Liver (tissue), 8 donors: ENCODE measurements at regions not wholly inside any gene's neighbourhood (a gene's known extent, or its start where the extent isn't known, plus 50 kb on each side); places are given as distances from the start of the nearest gene placed in this dataset.

ENCODE experiments used
- DNase-seq: peaks from one replicate; pipeline ENCODE4 v3.0.0-alpha.2; 2017; ENCODE audit warnings: low spot score
- H3K27ac ChIP-seq, 2 donors: one replicate each; pipeline ENCODE4 v1.7.0; 2013; ENCODE audit warnings: inconsistent platforms in 2 of 2, low read length in 2 of 2, control low read depth in 1 of 2, low read depth in 1 of 2, mild to moderate bottlenecking in 1 of 2
- H3K27me3 ChIP-seq, 4 donors: one replicate each; pipeline versions ENCODE4 v1.6.1 to v1.7.0; 2013; ENCODE audit warnings: low read length in 3 of 4, inconsistent platforms in 1 of 4, mild to moderate bottlenecking in 1 of 4, moderate library complexity in 1 of 4; ENCODE audit not compliant: control insufficient read depth in 4 of 4, insufficient read depth in 4 of 4
- H3K36me3 ChIP-seq, 4 donors: one replicate each; pipeline versions ENCODE4 v1.6.1 to v1.7.0; 2013; ENCODE audit warnings: low read length in 3 of 4, mild to moderate bottlenecking in 3 of 4, low read depth in 1 of 4, moderate library complexity in 1 of 4; ENCODE audit not compliant: control insufficient read depth in 4 of 4, insufficient read depth in 3 of 4
- H3K4me1 ChIP-seq, 4 donors: one replicate each; pipeline versions ENCODE4 v1.6.1 to v1.7.0; 2013; ENCODE audit warnings: low read length in 3 of 4, mild to moderate bottlenecking in 3 of 4, moderate library complexity in 1 of 4; ENCODE audit not compliant: control insufficient read depth in 4 of 4, insufficient read depth in 4 of 4
- H3K4me3 ChIP-seq, 3 donors: one replicate each; pipeline versions ENCODE4 v1.6.1 to v1.7.0; 2013; ENCODE audit warnings: low read length in 3 of 3, control low read depth in 1 of 3, low read depth in 1 of 3, mild to moderate bottlenecking in 1 of 3
- H3K9ac ChIP-seq, 2 donors: one replicate each; pipeline ENCODE4 v1.7.0; 2013; ENCODE audit warnings: low read length in 2 of 2, mild to moderate bottlenecking in 2 of 2, moderate library complexity in 2 of 2, control low read depth in 1 of 2, low read depth in 1 of 2
- H3K9me3 ChIP-seq, 4 donors: one replicate each; pipeline versions ENCODE4 v1.6.1 to v1.7.0; 2013; ENCODE audit warnings: low read length in 3 of 4; ENCODE audit not compliant: control insufficient read depth in 4 of 4
- ATF3 ChIP-seq: IDR thresholded peaks from 2 replicates; pipeline ENCODE4 v1.6.1; 2016; ENCODE audit warnings: antibody characterized with exemption
- CTCF ChIP-seq: fragments of 150-350 bp; IDR thresholded peaks from 2 replicates; pipeline ENCODE4 v1.5.1; 2017; ENCODE audit warnings: improper control_type of control experiment, low read depth, low read length; ENCODE audit not compliant: missing input control
- EGR1 ChIP-seq, 2 donors: IDR thresholded peaks; 2 replicates each; pipeline ENCODE4 v1.6.1; 2016 to 2018; ENCODE audit warnings: antibody characterized with exemption in 2 of 2, low read depth in 2 of 2
- FOXA1 ChIP-seq: IDR thresholded peaks from 2 replicates; pipeline ENCODE4 v1.6.1; 2016; ENCODE audit warnings: antibody characterized with exemption
- FOXA2 ChIP-seq: IDR thresholded peaks from 2 replicates; pipeline ENCODE4 v1.6.1; 2016; ENCODE audit warnings: antibody characterized with exemption
- GABPA ChIP-seq, 2 donors: IDR thresholded peaks in 1 of 2; conservative IDR thresholded peaks in 1 of 2; 2 replicates each; pipeline ENCODE4 v1.6.1; 2016; ENCODE audit warnings: antibody characterized with exemption in 2 of 2, mild to moderate bottlenecking in 1 of 2, moderate library complexity in 1 of 2
- HNF4A ChIP-seq, 2 donors: conservative IDR thresholded peaks; 2 replicates each; pipeline ENCODE4 v1.6.1; 2016; ENCODE audit warnings: antibody characterized with exemption in 2 of 2, mild to moderate bottlenecking in 2 of 2
- HNF4G ChIP-seq: IDR thresholded peaks from 2 replicates; pipeline ENCODE4 v1.6.1; 2016; ENCODE audit warnings: antibody characterized with exemption
- JUND ChIP-seq, 2 donors: IDR thresholded peaks; 2 replicates each; pipeline ENCODE4 v1.6.1; 2016; ENCODE audit warnings: antibody characterized with exemption in 2 of 2
- NR2F2 ChIP-seq: IDR thresholded peaks from 2 replicates; pipeline ENCODE4 v1.6.1; 2016; ENCODE audit warnings: antibody characterized with exemption
- RAD21 ChIP-seq, 2 donors: IDR thresholded peaks; 2 replicates each; pipeline ENCODE4 v1.6.1; 2016; ENCODE audit warnings: antibody characterized with exemption in 2 of 2, mild to moderate bottlenecking in 2 of 2
- REST ChIP-seq: IDR thresholded peaks from 2 replicates; pipeline ENCODE4 v1.6.1; 2016; ENCODE audit warnings: antibody characterized with exemption, mild to moderate bottlenecking
- RXRA ChIP-seq, 2 donors: IDR thresholded peaks; 2 replicates each; pipeline ENCODE4 v1.6.1; 2017 to 2018; ENCODE audit warnings: antibody characterized with exemption in 2 of 2, mild to moderate bottlenecking in 1 of 2
- SP1 ChIP-seq: IDR thresholded peaks from 2 replicates; pipeline ENCODE4 v1.6.1; 2018; ENCODE audit warnings: antibody characterized with exemption, mild to moderate bottlenecking
- TAF1 ChIP-seq: conservative IDR thresholded peaks from 2 replicates; pipeline ENCODE4 v1.6.1; 2016; ENCODE audit warnings: antibody characterized with exemption, mild to moderate bottlenecking
- YY1 ChIP-seq: IDR thresholded peaks from 2 replicates; pipeline ENCODE4 v1.6.1; 2016; ENCODE audit warnings: antibody characterized with exemption, mild to moderate bottlenecking
- ZBTB33 ChIP-seq: IDR thresholded peaks from 2 replicates; pipeline ENCODE4 v1.6.1; 2016; ENCODE audit warnings: antibody characterized with exemption
- WGBS: extraction: QIAGEN DNeasy Blood & Tissue Kit; methylation state at CpG from one replicate; pipeline ENCODE4 v1.1.7; 2013; 5-methylcytosine and 5-hydroxymethylcytosine counted together
- donor health status: healthy.
- donor health status: healthy.
- donor health status: healthy.
- donor health status: healthy.
- donor health status: healthy.

GRCh38 chr10:33552290-33552689 is 217.8 kb upstream of the NRP1 start:
- H3K27ac ChIP-seq: no peak overlapping the region
- no peak overlapping the region for H3K9ac ChIP-seq
- H3K4me3 ChIP-seq: no peak overlapping the region
- H3K27me3 ChIP-seq: no peaks in the 10 kb centered on the region
- H3K4me1 ChIP-seq: no peaks in the 10 kb centered on the region
- DNase-seq: no peak
- H3K36me3 ChIP-seq: no peaks in the 10 kb centered on the region
- 86% methylated on average over 4 of the region's 4 CpGs for WGBS
- H3K9me3 ChIP-seq: no peaks in the 10 kb centered on the region
- no peak for TF ChIP-seq RXRA (IDR thresholded peaks at IDR 0.05)
- TF ChIP-seq ATF3: no peak
- TF ChIP-seq GABPA (IDR thresholded peaks at IDR 0.05 in 1 of 2, conservative IDR thresholded peaks at IDR 0.05 in 1 of 2): no peak
- no peak for TF ChIP-seq FOXA2
- TF ChIP-seq CTCF: no peak
- no peak for TF ChIP-seq HNF4G
- no peak for TF ChIP-seq HNF4A (conservative IDR thresholded peaks at IDR 0.05)
- TF ChIP-seq RAD21 (IDR thresholded peaks at IDR 0.05): no peak

DNA sequence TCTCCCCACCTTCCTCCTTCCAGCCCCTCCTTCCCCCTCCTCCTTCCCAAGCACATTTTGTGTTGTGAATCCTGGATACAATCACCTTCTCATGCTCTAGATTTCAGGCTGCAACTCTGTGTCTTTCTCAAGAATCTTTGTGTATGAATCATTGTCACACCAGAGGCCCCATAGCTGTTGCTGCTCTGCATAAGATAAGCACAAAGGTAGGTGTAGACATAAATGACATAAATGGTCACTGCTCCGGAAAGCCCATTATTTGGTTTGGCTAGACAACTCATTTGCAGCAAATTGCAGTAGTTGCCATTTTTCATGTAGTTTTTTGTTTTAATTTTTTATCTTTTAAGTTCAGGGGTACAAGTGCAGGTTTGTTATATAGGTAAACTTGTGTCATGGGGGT is 216.3 kb upstream of the NRP1 start:
- Histone ChIP-seq H3K27me3 (no peaks in the 10 kb centered on the region), H3K9ac (no peak overlapping the region), H3K36me3 (no peaks in the 10 kb centered on the region), H3K4me1 (no peaks in the 10 kb centered on the region), H3K4me3 (no peak overlapping the region), H3K27ac (no peak overlapping the region), H3K9me3 (no peaks in the 10 kb centered on the region)
- 90% methylated on average over 1 of the region's 1 CpG for WGBS
- TF ChIP-seq ZBTB33 (no peak), SP1 (no peak), CTCF (no peak), TAF1 (no peak), YY1 (no peak), JUND (IDR thresholded peaks at IDR 0.05) (no peak), EGR1 (IDR thresholded peaks at IDR 0.05; ENCODE audit: low read depth in 2 of 2) (no peak), NR2F2 (no peak), RXRA (IDR thresholded peaks at IDR 0.05) (no peak), FOXA1 (no peak), GABPA (IDR thresholded peaks at IDR 0.05 in 1 of 2, conservative IDR thresholded peaks at IDR 0.05 in 1 of 2) (no peak), REST (no peak)
- DNase-seq: no peak
